ENCODE measurements at regions not wholly inside any gene's neighbourhood (a gene's known extent, or its start where the extent isn't known, plus 50 kb on each side); places are given as distances from the start of the nearest gene placed in this dataset.

GRCh38 chr5:5828619-5829018 is 406.1 kb downstream of the ICE1 start:
- TF ChIP-seq CTCF (IDR thresholded peaks at IDR 0.05) (no peak), POLR2A (IDR thresholded peaks at IDR 0.05) (no peak)
